NCI-H2029 (cell line): ENCODE measurements at regions not wholly inside any gene's neighbourhood (a gene's known extent, or its start where the extent isn't known, plus 50 kb on each side); places are given as distances from the start of the nearest gene placed in this dataset.
"Not testable (repeated sequence)": the region's sequence is repeated elsewhere in the genome, so short reads cannot be mapped to it uniquely, and the experiment has no call there.

Experiments used
- DNase-seq: peaks from one replicate; lab custom pipeline; 2025; lab: John Stamatoyannopoulos, UW

- DNase-seq: no peak
Measured at GRCh38 chrX:125505207-125505606, 185.5 kb downstream of the TEX13C start.

- no peak for DNase-seq
Measured at GRCh38 chrX:125507119-125507518, 187.4 kb downstream of the TEX13C start.

GRCh38 chrX:125520029-125520428 is 200.4 kb downstream of the TEX13C start:
- DNase-seq: no peak

DNA sequence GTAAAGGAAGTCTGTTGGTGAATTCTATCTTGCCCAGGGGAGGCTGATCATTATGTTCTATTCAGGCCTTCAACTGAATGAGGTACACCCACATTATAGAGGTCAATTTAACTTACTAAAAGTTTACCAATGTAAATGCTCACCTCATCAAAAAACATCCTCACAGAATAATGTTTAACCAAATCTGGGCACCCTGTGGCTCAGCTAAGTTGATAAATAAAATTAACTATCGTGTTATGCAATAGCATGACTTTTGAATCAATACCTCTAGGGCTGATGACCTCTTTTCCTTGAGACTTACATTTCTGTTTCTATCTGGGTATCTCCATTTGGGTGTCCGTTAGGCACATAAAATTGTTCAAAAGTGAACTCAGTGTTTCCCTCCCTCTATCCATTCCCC is 203.1 kb downstream of the TEX13C start:
- DNase-seq: no peak

GRCh38 chrX:125532411-125533089 is 212.9 kb downstream of the TEX13C start:
- DNase-seq: peak; percentile 1

DNA sequence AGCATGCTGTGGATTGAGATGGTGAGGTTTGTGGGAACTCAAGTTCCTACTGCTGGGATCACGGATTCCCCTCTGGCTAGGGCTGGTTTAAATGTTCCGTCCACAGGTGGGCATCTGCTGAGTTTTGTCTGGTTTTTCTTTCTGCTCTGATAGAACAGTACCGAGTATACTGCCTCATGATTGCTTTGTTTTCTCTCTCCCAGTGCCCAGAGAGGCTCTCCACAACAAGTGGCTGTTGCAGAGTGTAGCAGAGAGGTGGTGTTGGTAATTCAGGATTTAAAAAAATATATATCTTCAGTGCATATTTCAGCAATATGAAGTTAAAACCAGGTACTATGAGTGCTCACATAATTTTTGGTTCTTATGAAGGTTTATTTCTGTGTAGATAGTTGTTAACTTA is 213.7 kb downstream of the TEX13C start:
- DNase-seq: no peak

- DNase-seq: no peak
Measured at GRCh38 chrX:125544031-125544660, 224.5 kb downstream of the TEX13C start.

GRCh38 chrX:125544856-125545255 is 225.2 kb downstream of the TEX13C start:
- DNase-seq: no peak

DNA sequence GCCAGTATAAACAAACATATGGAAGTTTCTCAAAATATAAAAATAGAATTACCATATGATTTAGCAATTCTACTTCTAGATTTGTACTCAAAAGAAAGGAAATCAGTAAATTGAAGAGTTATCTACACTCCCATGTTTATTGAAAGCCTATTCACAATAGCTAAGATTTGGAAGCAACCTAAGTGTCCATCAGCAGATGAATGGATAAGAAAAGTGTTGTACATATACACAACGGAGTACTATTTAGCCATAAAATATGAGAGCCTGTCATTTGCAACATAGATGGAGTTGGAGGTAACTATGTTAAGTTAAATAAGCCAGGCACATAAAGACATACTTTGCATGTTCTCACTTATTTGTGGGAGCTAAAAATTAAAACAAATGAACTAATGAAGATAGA is 257.8 kb downstream of the TEX13C start:
- DNase-seq: no peak

- DNase-seq: no peak
Measured at GRCh38 chrX:125604448-125604847, 284.8 kb downstream of the TEX13C start.

DNA sequence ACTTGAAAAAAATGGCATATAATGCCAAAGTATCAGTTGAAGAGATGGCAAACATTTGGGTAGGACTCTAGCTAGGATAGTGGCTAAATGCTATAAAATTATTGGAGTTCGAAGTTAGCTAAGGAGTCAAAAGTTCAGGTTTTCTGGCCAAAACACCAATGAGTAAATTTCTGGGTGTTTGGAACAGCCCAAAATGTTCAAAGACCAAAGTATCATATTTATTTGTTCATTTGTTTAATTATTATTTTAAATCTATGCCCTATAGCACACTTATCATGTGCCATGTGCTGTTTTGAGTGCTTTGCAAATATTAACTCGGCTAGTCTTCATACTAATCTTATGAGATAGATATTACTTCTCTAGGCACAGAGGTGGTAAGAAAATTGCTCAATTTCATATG is 285.5 kb downstream of the TEX13C start:
- no peak for DNase-seq

- not testable (repeated sequence) for DNase-seq
Measured at GRCh38 chrX:125614591-125615343, 295.1 kb downstream of the TEX13C start.

DNA sequence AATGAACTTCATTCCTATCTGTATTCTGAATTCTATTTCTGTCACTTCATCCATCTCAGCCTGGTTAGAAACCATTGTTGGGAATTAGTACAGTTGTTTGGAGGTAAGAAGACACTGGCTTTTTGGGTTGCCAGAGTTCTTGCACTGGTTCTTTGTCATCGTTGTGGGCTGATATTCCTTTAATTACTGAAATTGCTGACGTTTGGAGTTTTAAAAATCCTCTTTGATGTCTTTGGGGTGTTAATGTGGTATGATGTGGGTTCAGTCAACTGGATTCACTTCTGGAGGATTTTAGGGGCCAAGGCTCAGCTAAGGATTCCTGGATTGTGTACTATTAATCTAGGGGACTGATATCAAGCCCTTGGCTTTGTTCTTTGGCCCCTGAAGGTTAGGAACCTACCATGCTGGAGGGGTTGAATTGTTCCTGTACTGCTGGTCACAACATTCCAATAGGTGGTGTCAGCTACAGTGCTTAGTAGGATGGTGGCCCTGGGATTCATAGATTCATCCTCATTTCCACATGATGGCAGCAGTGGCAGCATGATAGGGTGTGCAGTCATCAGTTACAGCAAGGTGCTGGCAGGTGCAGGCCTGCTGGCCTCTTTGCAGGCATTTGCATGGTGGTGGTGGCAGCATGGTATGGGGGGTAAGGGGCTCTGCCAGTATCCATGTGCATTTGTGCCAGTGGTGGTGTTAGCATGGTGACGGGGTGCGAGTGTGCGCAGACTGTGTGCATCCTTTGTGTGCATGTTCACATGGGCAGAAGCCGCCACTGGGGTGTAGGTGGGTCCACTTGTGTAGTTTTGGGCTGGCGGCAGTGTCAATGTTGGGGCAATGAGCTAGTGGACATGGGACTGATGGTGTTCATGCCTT is 301.3 kb downstream of the TEX13C start:
- DNase-seq: no peak

DNA sequence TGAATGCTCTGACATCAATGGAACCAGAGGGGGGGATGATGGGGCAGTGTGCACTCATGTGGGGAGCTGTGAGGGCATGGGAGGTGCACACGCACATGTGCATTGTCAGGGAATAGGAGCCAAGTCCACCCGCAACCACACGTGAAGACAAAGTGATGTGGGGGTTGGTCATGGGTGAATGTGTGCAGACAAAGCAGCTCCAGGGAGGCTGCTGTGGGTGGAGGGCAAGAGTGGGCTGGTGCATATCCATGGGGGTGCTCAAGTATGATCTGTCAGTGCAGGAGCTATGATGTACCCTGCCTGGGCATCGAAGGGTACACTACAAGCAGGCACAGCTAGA is 301.9 kb downstream of the TEX13C start:
- no peak for DNase-seq

DNA sequence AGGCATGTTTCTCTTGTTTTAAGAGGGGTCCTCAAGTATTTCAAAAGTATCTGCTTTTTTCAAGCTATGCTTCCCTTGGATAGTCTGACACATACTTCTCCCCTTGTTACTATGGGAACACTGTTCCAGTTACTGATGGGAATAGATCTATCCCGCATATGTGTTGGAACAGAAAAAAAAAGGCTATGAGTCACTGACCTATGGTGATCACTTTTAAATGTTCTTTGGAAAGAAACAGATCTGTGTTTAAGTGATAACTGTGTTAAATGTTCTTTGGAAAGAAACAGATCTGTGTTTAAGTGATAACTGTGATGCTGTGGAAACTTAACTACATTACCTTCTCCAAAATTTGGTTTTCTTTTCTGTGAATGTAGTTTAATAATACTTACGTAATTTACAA is 303.2 kb downstream of the TEX13C start:
- no peak for DNase-seq

GRCh38 chrX:125627676-125628075 is 308.0 kb downstream of the TEX13C start:
- no peak for DNase-seq

GRCh38 chrX:125628435-125628834 is 308.8 kb downstream of the TEX13C start:
- no peak for DNase-seq

DNA sequence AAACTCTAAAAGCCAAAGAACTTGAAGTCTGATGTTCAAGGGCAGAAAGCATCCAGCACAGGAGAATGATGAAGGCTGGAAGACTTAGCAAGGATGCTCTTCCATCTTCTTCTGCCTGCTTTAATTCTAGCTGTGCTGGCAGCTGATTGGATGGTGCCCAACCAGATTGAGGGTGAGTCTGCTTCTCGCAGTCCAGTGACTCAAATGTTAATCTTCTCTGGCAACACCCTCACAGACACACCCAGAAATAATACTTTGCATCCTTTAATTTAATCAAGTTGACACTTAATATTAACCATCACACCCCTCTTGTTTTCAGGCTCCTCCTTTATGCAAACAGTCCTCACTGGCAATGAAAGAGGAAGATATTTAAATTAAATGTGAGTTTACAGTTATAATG is 321.7 kb downstream of the TEX13C start:
- DNase-seq: no peak

GRCh38 chrX:125646195-125646594 is 326.5 kb downstream of the TEX13C start:
- no peak for DNase-seq

DNA sequence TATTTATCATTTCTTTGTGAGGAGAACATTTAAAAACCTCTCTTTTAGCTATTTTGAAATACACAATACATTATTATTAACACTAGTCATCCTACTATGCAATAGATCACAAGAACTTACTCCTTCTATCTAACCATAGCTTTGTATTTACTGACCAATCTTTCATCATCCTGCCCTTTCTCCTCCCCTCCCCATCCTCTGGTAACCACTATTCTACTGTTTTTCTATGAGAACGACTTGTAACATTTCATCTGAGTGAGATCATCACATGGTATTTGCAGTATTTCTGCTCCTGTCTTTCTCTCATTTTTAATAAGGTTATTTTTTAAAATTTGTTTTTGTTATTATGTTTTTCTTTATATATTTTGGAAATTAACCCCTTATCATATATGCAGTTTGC is 331.8 kb downstream of the TEX13C start:
- no peak for DNase-seq

DNA sequence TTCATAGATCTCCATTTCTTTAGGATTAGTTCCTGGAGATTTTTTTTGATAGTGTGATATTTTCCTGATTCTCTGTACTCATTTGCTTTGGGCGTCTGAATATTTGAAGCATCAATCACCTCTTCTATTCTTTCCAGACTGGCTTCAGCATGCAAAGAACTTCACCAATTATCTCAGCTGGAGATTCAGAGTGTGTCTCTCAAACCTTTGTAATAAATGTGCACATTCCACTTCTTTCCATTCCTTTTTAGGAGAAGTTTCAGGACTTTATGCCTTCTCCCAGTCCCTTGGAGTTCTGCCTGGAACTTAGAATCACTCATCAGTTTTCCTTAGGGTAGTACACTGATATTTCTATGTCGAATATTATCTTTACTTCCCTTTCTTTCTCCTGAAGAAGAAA is 334.8 kb downstream of the TEX13C start:
- no peak for DNase-seq

- no peak for DNase-seq
Measured at GRCh38 chrX:125673758-125674157, 354.1 kb downstream of the TEX13C start.
